ENCODE measurements at regions not wholly inside any gene's neighbourhood (a gene's known extent, or its start where the extent isn't known, plus 50 kb on each side); places are given as distances from the start of the nearest gene placed in this dataset.

GRCh38 chr17:14004927-14005620 lies 64.2 kb upstream of the COX10 start:
- DNase-seq = no peak

DNA sequence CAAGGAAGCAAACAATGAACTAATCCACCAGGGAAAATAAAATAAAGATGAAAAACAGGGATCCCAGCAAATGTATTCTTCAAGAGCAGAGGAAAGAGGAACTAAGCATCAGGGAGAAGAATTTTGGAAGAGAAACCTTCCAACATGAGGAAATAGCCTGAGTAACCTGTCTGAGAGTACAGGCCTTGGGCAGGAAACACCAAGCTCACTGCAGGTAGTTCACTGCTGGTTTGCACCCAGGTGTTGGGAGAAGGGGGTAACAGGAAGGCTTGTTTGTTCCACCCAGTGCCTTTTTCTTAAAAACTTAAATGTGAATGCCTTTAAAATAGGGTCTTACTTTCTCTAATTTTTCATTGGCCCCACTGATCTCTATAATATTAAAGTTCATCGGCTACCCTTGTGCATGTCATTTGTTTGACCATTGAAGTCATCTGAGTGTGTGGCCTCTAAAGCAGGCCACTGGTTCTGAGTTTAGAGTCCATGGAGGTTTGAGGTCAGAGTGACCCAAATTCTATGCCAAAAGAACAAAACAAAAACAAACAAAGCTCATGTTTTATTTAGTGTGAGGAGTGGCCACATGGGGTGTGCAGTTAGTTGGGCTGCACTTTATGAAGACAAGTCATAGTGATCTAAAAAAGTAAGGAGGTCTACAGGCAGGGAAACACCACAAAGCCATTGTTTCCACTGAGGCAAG lies 62.9 kb upstream of the COX10 start:
- no peak for DNase-seq

DNA sequence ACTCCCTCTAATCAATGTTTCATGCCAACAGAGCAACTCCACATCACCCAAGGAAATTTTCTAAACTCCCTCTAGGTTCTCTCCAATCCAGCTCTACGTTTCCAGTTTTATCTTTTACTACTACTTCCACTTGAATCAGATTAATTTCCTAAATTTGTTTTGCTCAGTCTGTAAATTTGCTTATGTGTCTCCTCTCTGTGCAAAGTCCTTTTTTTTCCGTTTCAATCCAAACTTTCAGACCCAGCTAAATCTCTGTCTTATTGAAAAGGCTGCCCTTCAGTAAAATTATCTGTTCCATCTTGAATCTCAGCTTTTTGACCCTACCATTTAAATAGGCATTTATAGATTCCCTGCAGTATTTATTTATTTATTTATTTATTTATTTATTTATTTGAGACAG lies 61.4 kb upstream of the COX10 start:
- no peak for DNase-seq

DNA sequence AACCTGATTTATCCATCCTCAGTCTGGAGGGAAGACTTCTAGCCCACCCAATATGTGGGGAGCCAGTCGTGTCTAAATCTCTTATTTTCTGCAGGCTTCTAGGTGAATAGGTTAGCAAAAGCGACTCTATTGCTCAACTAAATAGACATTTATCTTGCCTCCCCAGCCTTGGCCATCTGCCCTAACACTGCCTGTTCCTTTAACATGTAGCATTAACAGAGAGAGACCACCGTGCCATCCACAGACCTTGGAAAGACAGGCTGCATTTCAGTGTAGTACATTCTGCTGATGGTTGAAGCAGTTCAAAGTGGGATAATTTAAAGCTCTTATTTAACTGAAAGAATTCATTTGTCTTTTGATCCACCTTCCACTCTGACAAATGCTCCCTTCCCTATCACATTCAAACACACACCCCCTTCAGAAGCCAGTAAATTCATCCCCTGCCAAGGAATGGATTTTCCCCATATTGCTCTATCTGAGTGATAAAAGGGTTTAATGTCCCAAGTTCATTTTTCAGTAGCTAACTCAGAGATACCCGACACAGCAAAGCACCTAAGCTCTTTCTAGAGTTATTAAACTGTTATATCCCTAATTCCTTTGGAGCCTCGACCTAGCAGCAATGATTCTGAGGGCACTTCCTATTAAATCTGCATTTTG lies 58.1 kb upstream of the COX10 start:
- DNase-seq = no peak

DNA sequence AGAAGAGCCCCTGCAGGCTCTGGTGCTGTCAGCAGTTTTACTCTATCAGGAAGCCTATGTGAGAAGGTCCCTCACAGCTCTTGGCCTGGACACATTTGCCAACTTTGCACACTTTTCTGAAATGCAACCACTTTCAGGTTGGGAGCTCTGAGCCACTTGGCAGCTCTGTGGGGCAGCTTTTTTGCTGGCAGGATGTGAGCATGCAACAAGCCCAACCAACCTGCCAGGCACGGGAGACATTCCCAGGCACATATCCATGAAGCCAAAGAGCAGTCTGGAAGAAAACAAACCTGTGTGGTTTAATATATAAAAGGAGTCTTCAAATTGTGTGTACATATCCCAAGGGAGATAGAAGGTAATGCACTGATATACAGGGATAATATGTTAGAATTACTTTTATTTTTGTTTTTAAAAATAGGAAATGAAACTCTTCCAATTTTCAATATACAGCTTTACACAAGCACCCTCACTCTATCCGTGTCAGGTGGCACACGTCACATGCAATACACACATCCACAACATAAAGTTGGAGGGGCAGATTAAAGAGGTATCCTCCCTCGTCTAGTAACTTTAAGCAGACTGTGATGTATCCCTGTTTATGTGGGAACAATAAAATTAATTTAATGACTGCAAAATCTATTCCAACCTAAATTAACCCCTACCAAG lies 57.4 kb upstream of the COX10 start:
- no peak for DNase-seq

DNA sequence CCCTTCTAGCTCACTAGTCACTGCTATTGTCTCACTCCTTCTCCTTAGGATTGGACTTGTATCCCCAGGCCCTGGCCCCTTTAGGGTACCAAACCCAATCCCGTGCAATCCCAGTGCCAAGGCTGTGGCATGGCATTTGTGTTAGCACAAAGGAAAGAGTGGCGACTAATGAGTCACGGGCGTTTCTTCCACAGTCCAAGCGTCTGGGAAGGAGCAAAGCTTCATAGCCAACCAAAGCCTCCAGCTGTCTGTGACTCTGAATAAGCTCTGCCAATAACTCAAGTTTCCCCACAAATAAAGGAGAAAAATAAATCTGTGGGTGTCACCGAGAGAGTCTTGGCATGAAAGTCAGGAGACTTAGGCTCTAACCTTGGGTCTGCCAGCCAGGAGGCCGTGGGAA lies 54.6 kb upstream of the COX10 start:
- no peak for DNase-seq

DNA sequence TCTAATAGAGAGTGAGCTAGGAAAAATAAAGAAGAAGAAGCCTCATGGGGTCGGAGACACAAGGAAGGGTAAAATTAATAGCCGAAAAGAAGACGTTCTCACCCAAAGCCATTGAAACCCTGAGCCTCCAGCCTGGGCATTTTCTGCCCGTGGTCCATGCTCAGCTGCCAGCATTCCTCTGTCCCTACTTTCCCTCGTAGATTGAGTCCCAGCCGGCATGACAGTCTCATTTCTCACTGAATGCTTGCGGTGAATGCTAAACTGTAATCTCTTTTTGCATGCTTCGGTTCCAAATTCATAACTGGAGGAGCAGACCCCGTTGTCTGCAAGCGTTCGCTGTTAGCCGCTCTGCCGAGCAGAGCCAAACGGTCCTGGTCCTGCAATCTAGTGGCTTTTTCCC lies 54.0 kb upstream of the COX10 start:
- no peak for DNase-seq

- no peak for DNase-seq
Observed at GRCh38 chr17:14016858-14017257, 52.4 kb upstream of the COX10 start.

DNA sequence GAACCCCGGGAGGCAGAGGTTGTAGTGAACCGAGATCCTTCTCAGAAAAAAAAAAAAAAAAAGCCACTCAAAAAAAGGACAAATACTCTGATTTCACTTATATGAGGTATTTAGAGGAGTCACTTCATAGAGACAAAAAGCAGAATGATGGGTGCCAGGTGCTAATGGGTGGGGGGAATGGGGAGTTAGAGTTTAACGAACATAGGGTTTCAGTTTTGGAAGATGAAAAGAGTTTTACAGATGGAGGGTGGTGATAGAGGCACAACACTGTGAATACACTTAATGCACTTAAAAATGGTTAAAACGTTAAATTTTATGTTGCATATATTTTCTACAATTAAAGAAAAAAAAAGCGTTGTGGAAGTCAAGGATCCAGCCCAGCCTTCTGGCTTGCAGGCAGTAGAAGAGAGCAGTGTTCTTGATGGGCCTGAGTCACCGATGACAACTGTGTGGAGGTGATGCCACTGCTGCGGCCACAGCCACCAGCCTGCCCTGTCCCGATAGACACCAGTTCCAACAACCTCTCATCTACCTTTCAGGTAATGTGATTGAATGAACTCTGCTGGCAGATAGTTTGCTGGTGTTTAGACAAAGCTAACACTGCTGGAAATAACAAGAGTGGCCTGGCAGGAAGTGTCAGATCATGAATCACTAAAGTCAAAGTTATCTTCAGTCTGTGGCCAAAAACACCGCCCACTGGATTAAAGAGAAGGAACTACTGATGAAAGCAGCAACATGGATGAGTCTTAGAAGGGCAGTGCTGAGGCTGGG lies 49.9 kb upstream of the COX10 start:
- no peak for DNase-seq
